ENCODE measurements at regions not wholly inside any gene's neighbourhood (a gene's known extent, or its start where the extent isn't known, plus 50 kb on each side); places are given as distances from the start of the nearest gene placed in this dataset.

- no peak overlapping the region for H3K4me3 ChIP-seq (ENCODE audit: low read depth, low read length)
- no peak for DNase-seq (ENCODE audit: low read depth)
- TF ChIP-seq CTCF (IDR thresholded peaks at IDR 0.05; ENCODE audit: low read depth, low read length, missing control alignments) = no peak
These were observed 203.3 kb upstream of the IMPG1 start for GRCh38 chr6:76275746-76276145.

DNA sequence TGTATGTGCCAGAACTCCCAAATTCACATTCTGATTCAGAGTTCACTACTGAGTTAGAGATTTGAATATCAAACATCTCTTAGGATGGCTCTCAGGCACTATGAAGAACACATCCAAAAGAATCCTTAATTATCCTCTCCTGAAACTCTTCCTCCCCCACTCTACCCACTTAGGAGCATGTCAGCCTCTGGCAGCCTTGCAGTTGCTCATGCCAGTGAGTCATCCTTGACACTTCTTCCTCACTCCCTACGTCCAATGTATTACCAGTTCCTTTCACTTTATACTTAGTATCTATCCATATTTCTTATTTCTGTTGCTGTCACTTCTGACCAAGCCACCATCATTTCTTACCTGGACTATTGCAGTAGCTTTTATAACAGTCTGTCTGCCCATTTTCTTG lies 192.0 kb upstream of the IMPG1 start:
- no peak for DNase-seq (ENCODE audit: low read depth)
- no peak for TF ChIP-seq CTCF (IDR thresholded peaks at IDR 0.05; ENCODE audit: low read depth, low read length, missing control alignments)
- no peak overlapping the region for H3K4me3 ChIP-seq (ENCODE audit: low read depth, low read length)

DNA sequence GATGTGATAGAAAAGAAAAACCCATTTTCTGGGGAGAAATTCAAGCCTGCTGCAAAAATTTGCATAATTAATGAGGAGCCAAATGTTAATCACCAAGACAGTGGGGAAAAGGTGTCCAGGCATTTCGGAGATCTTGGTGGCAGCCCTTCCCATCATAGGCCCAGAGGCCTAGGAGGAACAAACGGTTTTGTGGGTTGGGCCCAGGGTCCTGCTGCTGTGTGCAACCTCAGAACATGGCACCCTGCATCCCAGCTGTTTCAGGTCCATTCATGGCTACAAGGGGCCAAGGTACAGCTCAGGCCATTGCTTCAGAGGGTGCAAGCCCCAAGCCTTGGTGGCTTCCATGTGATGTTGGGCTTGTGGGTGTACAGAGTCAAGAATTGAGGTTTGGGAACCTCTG lies 189.8 kb upstream of the IMPG1 start:
- no peak overlapping the region for H3K4me3 ChIP-seq (ENCODE audit: low read depth, low read length)
- TF ChIP-seq CTCF (IDR thresholded peaks at IDR 0.05; ENCODE audit: low read depth, low read length, missing control alignments) = no peak
- no peak for DNase-seq (ENCODE audit: low read depth)

DNA sequence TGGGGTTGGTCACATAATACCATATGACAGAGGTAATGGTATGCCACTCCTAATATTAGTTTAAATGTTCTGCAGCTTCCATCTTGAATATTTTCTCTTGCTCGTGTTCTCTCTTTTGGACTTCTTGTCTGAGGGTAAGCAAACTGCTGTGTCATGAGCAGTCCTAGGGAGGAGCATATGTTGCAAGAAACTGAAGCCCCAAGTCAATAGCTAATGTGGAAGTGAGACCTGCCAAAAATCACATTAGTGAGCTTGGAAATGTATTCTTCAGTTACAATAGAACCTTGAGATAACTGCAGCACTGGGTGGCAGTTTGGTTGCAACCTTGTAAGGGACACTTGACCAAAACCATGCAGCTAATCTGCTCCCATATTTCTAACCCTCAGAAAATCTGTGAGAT lies 178.2 kb upstream of the IMPG1 start:
- H3K4me3 ChIP-seq (ENCODE audit: low read depth, low read length) = no peak overlapping the region
- TF ChIP-seq CTCF (IDR thresholded peaks at IDR 0.05; ENCODE audit: low read depth, low read length, missing control alignments) = no peak
- no peak for DNase-seq (ENCODE audit: low read depth)

- DNase-seq (ENCODE audit: low read depth) = no peak
These were observed 175.1 kb upstream of the IMPG1 start for GRCh38 chr6:76247527-76247926.

DNA sequence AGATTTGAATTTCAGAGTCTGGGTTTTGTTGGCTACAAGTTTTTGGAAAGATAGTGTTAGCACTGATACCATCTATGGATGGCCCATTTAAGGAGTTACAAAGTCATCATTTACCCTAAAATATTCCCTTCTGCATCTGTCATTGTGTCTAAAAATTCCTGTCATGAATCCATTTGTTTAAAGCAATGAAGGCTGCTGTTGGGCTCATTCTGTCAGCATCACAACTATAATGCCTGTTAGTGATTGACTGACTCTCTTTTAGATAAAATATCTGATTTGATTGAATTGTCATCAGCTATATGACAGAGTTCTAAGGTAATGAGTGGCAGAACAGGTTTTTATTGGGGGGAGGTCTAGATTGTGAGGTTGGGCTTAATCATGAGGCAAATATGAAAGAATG lies 167.6 kb upstream of the IMPG1 start:
- H3K4me3 ChIP-seq (ENCODE audit: low read depth, low read length) = no peak overlapping the region
- TF ChIP-seq CTCF (IDR thresholded peaks at IDR 0.05; ENCODE audit: low read depth, low read length, missing control alignments) = no peak
- DNase-seq (ENCODE audit: low read depth) = no peak

More at GRCh38 chr6:76247527-76247926, 175.1 kb upstream of the IMPG1 start:
- TF ChIP-seq CTCF (IDR thresholded peaks at IDR 0.05; ENCODE audit: low read depth, low read length, missing control alignments) = no peak
- H3K4me3 ChIP-seq (ENCODE audit: low read depth, low read length) = no peak overlapping the region

- DNase-seq (ENCODE audit: low read depth) = no peak
- peak; percentile 5 for TF ChIP-seq CTCF (IDR thresholded peaks at IDR 0.05; ENCODE audit: low read depth, low read length, missing control alignments)
- H3K4me3 ChIP-seq (ENCODE audit: low read depth, low read length) = no peak overlapping the region
These were observed 158.2 kb upstream of the IMPG1 start for GRCh38 chr6:76230711-76231110.

Data from GM12864 (cell line).